Lower leg skin (tissue), 3 donors: ENCODE measurements at regions not wholly inside any gene's neighbourhood (a gene's known extent, or its start where the extent isn't known, plus 50 kb on each side); places are given as distances from the start of the nearest gene placed in this dataset.

Source experiments
- POLR2A ChIP-seq, 2 donors: fragments of 450-650 bp; IDR thresholded peaks; one replicate each; pipeline ENCODE4 v1.6.1; 2016 to 2017; ENCODE audit warnings: antibody characterized with exemption in 2 of 2, mild to moderate bottlenecking in 1 of 2, moderate library complexity in 1 of 2
- TF ChIP-seq, protein P1 (sequence below), 3 donors: fragments of 450-650 bp; IDR thresholded peaks; one replicate each; pipeline ENCODE4 v1.5.1; 2016; ENCODE audit warnings: antibody characterized with exemption in 3 of 3, mild to moderate bottlenecking in 3 of 3, moderate library complexity in 2 of 3

DNA sequence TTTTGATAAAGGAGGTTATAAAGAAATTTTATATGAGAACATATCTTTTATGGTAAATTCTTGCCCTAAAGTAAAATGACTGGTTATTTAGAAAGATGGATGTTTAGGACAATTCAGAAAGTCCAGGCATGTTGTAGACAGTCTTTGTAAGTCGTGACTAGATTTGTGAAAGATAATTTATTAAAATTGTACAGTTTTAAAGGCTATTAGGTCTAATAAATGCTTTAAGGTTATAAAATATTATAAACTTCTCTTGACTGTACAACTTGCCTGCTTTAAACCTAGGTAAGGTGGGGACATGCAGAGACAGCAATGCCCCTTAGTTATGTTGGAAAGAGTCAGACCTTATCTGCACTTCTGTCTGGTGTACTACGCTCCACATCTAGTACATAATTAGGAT is 933.5 kb downstream of the SI start:
- no peak for TF ChIP-seq POLR2A (IDR thresholded peaks at IDR 0.05)
- TF ChIP-seq, protein P1, sequence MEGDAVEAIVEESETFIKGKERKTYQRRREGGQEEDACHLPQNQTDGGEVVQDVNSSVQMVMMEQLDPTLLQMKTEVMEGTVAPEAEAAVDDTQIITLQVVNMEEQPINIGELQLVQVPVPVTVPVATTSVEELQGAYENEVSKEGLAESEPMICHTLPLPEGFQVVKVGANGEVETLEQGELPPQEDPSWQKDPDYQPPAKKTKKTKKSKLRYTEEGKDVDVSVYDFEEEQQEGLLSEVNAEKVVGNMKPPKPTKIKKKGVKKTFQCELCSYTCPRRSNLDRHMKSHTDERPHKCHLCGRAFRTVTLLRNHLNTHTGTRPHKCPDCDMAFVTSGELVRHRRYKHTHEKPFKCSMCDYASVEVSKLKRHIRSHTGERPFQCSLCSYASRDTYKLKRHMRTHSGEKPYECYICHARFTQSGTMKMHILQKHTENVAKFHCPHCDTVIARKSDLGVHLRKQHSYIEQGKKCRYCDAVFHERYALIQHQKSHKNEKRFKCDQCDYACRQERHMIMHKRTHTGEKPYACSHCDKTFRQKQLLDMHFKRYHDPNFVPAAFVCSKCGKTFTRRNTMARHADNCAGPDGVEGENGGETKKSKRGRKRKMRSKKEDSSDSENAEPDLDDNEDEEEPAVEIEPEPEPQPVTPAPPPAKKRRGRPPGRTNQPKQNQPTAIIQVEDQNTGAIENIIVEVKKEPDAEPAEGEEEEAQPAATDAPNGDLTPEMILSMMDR (IDR thresholded peaks at IDR 0.05), result no peak
